NCI-H1930 (cell line): ENCODE measurements at regions not wholly inside any gene's neighbourhood (a gene's known extent, or its start where the extent isn't known, plus 50 kb on each side); places are given as distances from the start of the nearest gene placed in this dataset.

Experiments used
- DNase-seq, 2 experiments: peaks; one replicate each; lab custom pipeline; 2025; lab: John Stamatoyannopoulos, UW

- no peak for DNase-seq
Measured at GRCh38 chr2:147649286-147649685, 195.5 kb upstream of the ACVR2A start.

- DNase-seq, result no peak
Measured at GRCh38 chr2:147648471-147648870, 196.4 kb upstream of the ACVR2A start.

GRCh38 chr2:147647816-147648215, 197.0 kb upstream of the ACVR2A start:
- DNase-seq, result no peak

GRCh38 chr2:147646818-147647468, 197.9 kb upstream of the ACVR2A start:
- DNase-seq, result no peak

GRCh38 chr2:147644491-147644890, 200.3 kb upstream of the ACVR2A start:
- DNase-seq, result no peak

- DNase-seq, result no peak
Measured at GRCh38 chr2:147642765-147643164, 202.1 kb upstream of the ACVR2A start.

- DNase-seq, result no peak
Measured at GRCh38 chr2:147641651-147642050, 203.2 kb upstream of the ACVR2A start.

- no peak for DNase-seq
Measured at GRCh38 chr2:147639891-147640290, 204.9 kb upstream of the ACVR2A start.

- no peak for DNase-seq
Measured at GRCh38 chr2:147639386-147639785, 205.4 kb upstream of the ACVR2A start.

- no peak for DNase-seq
Measured at GRCh38 chr2:147636886-147637285, 207.9 kb upstream of the ACVR2A start.

- no peak for DNase-seq
Measured at GRCh38 chr2:147636238-147636882, 208.5 kb upstream of the ACVR2A start.

- DNase-seq, result no peak
Measured at GRCh38 chr2:147634826-147635225, 210.0 kb upstream of the ACVR2A start.

GRCh38 chr2:147632198-147632597, 212.6 kb upstream of the ACVR2A start:
- no peak for DNase-seq

GRCh38 chr2:147631294-147631693, 213.5 kb upstream of the ACVR2A start:
- DNase-seq, result no peak

GRCh38 chr2:147630585-147630984, 214.2 kb upstream of the ACVR2A start:
- no peak for DNase-seq

- no peak for DNase-seq
Measured at GRCh38 chr2:147628971-147629421, 215.8 kb upstream of the ACVR2A start.

- DNase-seq, result no peak
Measured at GRCh38 chr2:147623328-147623727, 221.5 kb upstream of the ACVR2A start.

GRCh38 chr2:147621656-147622197, 223.1 kb upstream of the ACVR2A start:
- DNase-seq, result no peak

- no peak for DNase-seq
Measured at GRCh38 chr2:147619808-147620207, 225.0 kb upstream of the ACVR2A start.

- DNase-seq, result no peak
Measured at GRCh38 chr2:147615726-147616125, 229.1 kb upstream of the ACVR2A start.

GRCh38 chr2:147614979-147615470, 229.8 kb upstream of the ACVR2A start:
- no peak for DNase-seq

- no peak for DNase-seq
Measured at GRCh38 chr2:147614471-147614870, 230.4 kb upstream of the ACVR2A start.

- no peak for DNase-seq
Measured at GRCh38 chr2:147610496-147611040, 234.3 kb upstream of the ACVR2A start.
